Smooth muscle cell (in vitro differentiated cells): ENCODE measurements at regions not wholly inside any gene's neighbourhood (a gene's known extent, or its start where the extent isn't known, plus 50 kb on each side); places are given as distances from the start of the nearest gene placed in this dataset.
"Not testable (repeated sequence)": the region's sequence is repeated elsewhere in the genome, so short reads cannot be mapped to it uniquely, and the experiment has no call there.

Source experiments
- DNase-seq: peaks from one replicate; lab custom pipeline; 2025; ENCODE audit not compliant: unreplicated experiment; lab: John Stamatoyannopoulos, UW
- H2AFZ ChIP-seq: fragments of 200-600 bp; sonication (generic); 2 replicates; pipeline ENCODE4 v1.6.0; 2016; ENCODE audit warnings: antibody characterized with exemption, low read depth, mild to moderate bottlenecking
- H3F3A ChIP-seq: fragments of 200-600 bp; sonication (generic); 2 replicates; pipeline ENCODE4 v1.6.0; 2017; ENCODE audit warnings: antibody characterized with exemption, low read depth
- H3K27ac ChIP-seq: fragments of 200-600 bp; sonication (generic); 2 replicates; pipeline ENCODE4 v1.5.1; 2016; ENCODE audit warnings: low read depth, mild to moderate bottlenecking
- H3K27me3 ChIP-seq: fragments of 200-600 bp; sonication (generic); 2 replicates; pipeline ENCODE4 v1.6.1; 2016; ENCODE audit warnings: low read depth, mild to moderate bottlenecking
- H3K36me3 ChIP-seq: fragments of 200-600 bp; sonication (generic); 2 replicates; pipeline ENCODE4 v1.5.1; 2016; ENCODE audit warnings: low read depth
- H3K4me1 ChIP-seq: fragments of 200-600 bp; sonication (generic); 2 replicates; pipeline ENCODE4 v1.5.1; 2016; ENCODE audit warnings: low read depth
- H3K4me2 ChIP-seq: fragments of 200-600 bp; sonication (generic); 2 replicates; pipeline ENCODE4 v1.6.0; 2016; ENCODE audit warnings: mild to moderate bottlenecking
- H3K4me3 ChIP-seq: fragments of 200-600 bp; sonication (generic); 2 replicates; pipeline ENCODE4 v1.5.1; 2016; ENCODE audit warnings: mild to moderate bottlenecking
- H3K79me2 ChIP-seq: fragments of 200-600 bp; sonication (generic); 2 replicates; pipeline ENCODE4 v1.6.0; 2016; ENCODE audit warnings: low read depth, mild to moderate bottlenecking
- H3K9ac ChIP-seq: fragments of 200-600 bp; sonication (generic); 2 replicates; pipeline ENCODE4 v1.6.0; 2016; ENCODE audit warnings: low read depth
- H3K9me3 ChIP-seq: fragments of 200-600 bp; sonication (generic); replicated peaks from 2 replicates; pipeline ENCODE4 v1.5.1; 2016; ENCODE audit warnings: low read depth
- H4K20me1 ChIP-seq: fragments of 200-600 bp; sonication (generic); 2 replicates; pipeline ENCODE4 v1.6.0; 2016; ENCODE audit warnings: low read depth
- CTCF ChIP-seq: fragments of 200-600 bp; sonication (generic); IDR thresholded peaks from 2 replicates; pipeline ENCODE4 v1.5.1; 2017; ENCODE audit warnings: borderline replicate concordance, mild to moderate bottlenecking, antibody characterized with exemption; ENCODE audit not compliant: insufficient read depth, poor library complexity, severe bottlenecking
- WGBS: methylation state at CpG from one replicate; pipeline ENCODE4 v1.1.7; 2016; ENCODE audit warnings: low lambda C conversion rate; 5-methylcytosine and 5-hydroxymethylcytosine counted together

- TF ChIP-seq CTCF = no peak
- 80% methylated on average over 3 of the region's 3 CpGs for WGBS
- no peak overlapping the region for H3K4me3 ChIP-seq
- H3K27me3 ChIP-seq = no peaks in the 10 kb centered on the region
- H3K79me2 ChIP-seq = no peaks in the 10 kb centered on the region
- H3F3A ChIP-seq = no peaks in the 10 kb centered on the region
- H3K27ac ChIP-seq = no peak overlapping the region
- H2AFZ ChIP-seq = no peak overlapping the region
- no peaks in the 10 kb centered on the region for H3K4me1 ChIP-seq
- H3K9ac ChIP-seq = no peak overlapping the region
- H3K9me3 ChIP-seq = no peaks in the 10 kb centered on the region
- no peaks in the 10 kb centered on the region for H4K20me1 ChIP-seq
- no peaks in the 10 kb centered on the region for H3K36me3 ChIP-seq
- DNase-seq = no peak
- H3K4me2 ChIP-seq = no peak overlapping the region
Observed at GRCh38 chr6:84304881-84305280, 77.4 kb upstream of the CEP162 start.

DNA sequence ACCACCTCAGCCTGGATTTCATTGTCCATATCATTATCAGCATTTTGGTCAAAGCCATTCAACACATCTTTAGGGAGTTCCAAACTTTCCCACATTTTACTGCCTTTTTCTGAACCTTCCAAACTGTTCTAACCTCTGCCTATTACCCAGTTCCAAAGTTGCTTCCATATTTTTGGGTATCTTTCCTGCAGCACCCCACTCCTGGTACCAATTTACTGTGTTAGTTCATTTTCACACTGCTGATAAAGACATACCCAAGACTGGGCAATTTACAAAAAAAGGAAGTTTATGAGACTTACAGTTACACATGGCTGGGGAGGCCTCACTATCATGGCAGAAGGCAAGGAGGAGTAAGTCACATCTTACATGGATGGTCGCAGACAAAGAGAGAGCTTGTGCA lies 63.6 kb upstream of the CEP162 start:
- not testable (repeated sequence) for H2AFZ ChIP-seq, H3K9me3 ChIP-seq, H3K4me1 ChIP-seq, DNase-seq, H3K79me2 ChIP-seq, H4K20me1 ChIP-seq, H3F3A ChIP-seq, H3K4me2 ChIP-seq, H3K27ac ChIP-seq, H3K9ac ChIP-seq, H3K4me3 ChIP-seq, H3K27me3 ChIP-seq, H3K36me3 ChIP-seq
- 89% methylated on average over 1 of the region's 1 CpG for WGBS

DNA sequence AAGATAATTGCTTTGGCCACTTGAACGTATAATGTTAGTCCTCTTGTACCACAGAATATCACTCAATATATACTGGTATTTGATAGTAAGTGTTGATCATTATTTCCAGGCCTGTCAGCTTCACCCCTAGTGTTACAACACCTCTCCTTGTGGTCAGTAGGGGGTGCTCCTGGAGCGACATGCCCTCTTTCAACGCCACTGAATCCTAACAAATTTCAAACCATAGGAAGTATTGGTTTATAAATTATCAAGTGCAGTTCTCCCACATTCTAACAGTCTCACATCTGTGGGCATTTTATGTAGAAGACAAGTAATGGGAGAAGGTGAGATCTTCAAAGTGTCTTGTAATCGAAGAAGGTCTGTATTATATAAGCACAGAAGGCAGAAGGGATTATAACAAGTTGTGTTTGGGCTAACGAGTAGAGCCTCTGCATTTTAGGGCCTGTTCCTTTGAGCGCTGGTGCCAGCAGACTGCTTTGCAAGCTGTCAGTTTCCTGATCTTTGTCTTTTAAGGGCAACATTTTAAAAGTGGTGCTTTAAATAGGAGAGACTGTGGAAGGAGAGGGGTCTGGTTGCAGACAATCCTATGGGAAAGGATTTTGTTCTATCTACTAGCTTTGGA lies 57.1 kb upstream of the CEP162 start:
- DNase-seq = no peak
- no peaks in the 10 kb centered on the region for H3K9me3 ChIP-seq
- WGBS = 34% methylated on average over 6 of the region's 6 CpGs
- no peak overlapping the region for H3K4me2 ChIP-seq
- peak; percentile 21 for TF ChIP-seq CTCF
- no peak overlapping the region for H3K4me3 ChIP-seq
- no peak overlapping the region for H3K9ac ChIP-seq
- no peak overlapping the region for H3K27ac ChIP-seq
- H3K36me3 ChIP-seq = no peaks in the 10 kb centered on the region
- H4K20me1 ChIP-seq = no peaks in the 10 kb centered on the region
- no peaks in the 10 kb centered on the region for H3K27me3 ChIP-seq
- no peaks in the 10 kb centered on the region for H3F3A ChIP-seq
- no peaks in the 10 kb centered on the region for H3K4me1 ChIP-seq
- H3K79me2 ChIP-seq = no peaks in the 10 kb centered on the region
- H2AFZ ChIP-seq = peak overlapping the region; percentile 38

DNA sequence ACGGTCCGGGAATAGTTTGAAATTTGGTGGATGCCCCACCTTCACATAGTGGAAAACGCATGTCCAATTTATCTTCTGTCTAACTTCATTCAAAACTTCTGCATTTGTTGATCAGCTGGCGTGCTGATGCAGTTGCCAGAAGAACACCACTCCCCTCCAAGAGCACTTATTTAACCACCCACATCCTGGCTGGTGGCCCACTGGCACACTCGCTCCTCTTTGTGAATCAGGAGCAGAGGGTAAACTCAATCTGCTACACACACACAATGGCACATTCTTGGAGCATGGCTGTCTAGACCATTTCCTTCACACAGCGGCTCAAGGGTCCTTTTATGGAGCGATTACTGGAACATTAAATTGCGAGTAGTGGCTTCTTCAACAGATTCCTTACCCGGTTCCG lies 55.1 kb upstream of the CEP162 start:
- Histone ChIP-seq H3K9me3 (no peaks in the 10 kb centered on the region), H3K79me2 (no peaks in the 10 kb centered on the region), H4K20me1 (no peaks in the 10 kb centered on the region), H3K4me2 (no peak overlapping the region), H3K36me3 (no peaks in the 10 kb centered on the region), H3F3A (no peaks in the 10 kb centered on the region), H2AFZ (no peak overlapping the region), H3K27me3 (no peaks in the 10 kb centered on the region), H3K27ac (peak overlapping the region; percentile 46), H3K4me3 (no peak overlapping the region), H3K9ac (no peak overlapping the region), H3K4me1 (no peaks in the 10 kb centered on the region)
- WGBS = 54% methylated on average over 10 of the region's 10 CpGs
- no peak for TF ChIP-seq CTCF
- DNase-seq = no peak
